ENCODE measurements at regions not wholly inside any gene's neighbourhood (a gene's known extent, or its start where the extent isn't known, plus 50 kb on each side); places are given as distances from the start of the nearest gene placed in this dataset.

GRCh38 chr9:79120941-79121340 is 450.8 kb upstream of the TLE4 start:
- no peak for TF ChIP-seq POLR2A (IDR thresholded peaks at IDR 0.05)
- TF ChIP-seq CTCF (IDR thresholded peaks at IDR 0.05) = no peak
- no peak for TF ChIP-seq EP300 (IDR thresholded peaks at IDR 0.05)
- H3K27me3 ChIP-seq = no peaks in the 10 kb centered on the region
- H3K4me1 ChIP-seq = no peaks in the 10 kb centered on the region
- no peaks in the 10 kb centered on the region for H3K36me3 ChIP-seq
- H3K27ac ChIP-seq = no peak overlapping the region
- 77 to 82% methylated on average over 2 of the region's 2 CpGs for WGBS, 2 donors
- no peak overlapping the region for H3K4me3 ChIP-seq
- no peak for DNase-seq (ENCODE audit: low spot score in 2 of 2)
- no peaks in the 10 kb centered on the region for H3K9me3 ChIP-seq

- H3K27ac ChIP-seq = no peak overlapping the region
- TF ChIP-seq POLR2A (IDR thresholded peaks at IDR 0.05) (no peak), CTCF (IDR thresholded peaks at IDR 0.05) (no peak), EP300 (IDR thresholded peaks at IDR 0.05) (no peak)
- no peaks in the 10 kb centered on the region for H3K36me3 ChIP-seq
- no peak overlapping the region for H3K4me3 ChIP-seq
- no peak for DNase-seq (ENCODE audit: low spot score in 2 of 2)
- no peaks in the 10 kb centered on the region for H3K27me3 ChIP-seq
- WGBS, 2 donors = 88 to 93% methylated on average over 4 of the region's 4 CpGs
- no peaks in the 10 kb centered on the region for H3K9me3 ChIP-seq
- no peaks in the 10 kb centered on the region for H3K4me1 ChIP-seq
Measured at GRCh38 chr9:79123415-79123814, 448.4 kb upstream of the TLE4 start.

GRCh38 chr9:79127661-79128060 is 444.1 kb upstream of the TLE4 start:
- Histone ChIP-seq H3K4me1 (no peaks in the 10 kb centered on the region), H3K27me3 (no peaks in the 10 kb centered on the region), H3K27ac (no peak overlapping the region), H3K9me3 (no peaks in the 10 kb centered on the region), H3K36me3 (no peaks in the 10 kb centered on the region), H3K4me3 (no peak overlapping the region)
- TF ChIP-seq POLR2A (IDR thresholded peaks at IDR 0.05) (no peak), EP300 (IDR thresholded peaks at IDR 0.05) (no peak), CTCF (IDR thresholded peaks at IDR 0.05) (no peak)
- no peak for DNase-seq (ENCODE audit: low spot score in 2 of 2)
- WGBS, 2 donors = 35 to 38% methylated on average over 4 of the region's 4 CpGs

- DNase-seq (ENCODE audit: low spot score in 2 of 2) = peak in 1 of 2 donors; percentile 71
- Histone ChIP-seq H3K9me3 (no peaks in the 10 kb centered on the region), H3K4me1 (no peaks in the 10 kb centered on the region), H3K27me3 (no peaks in the 10 kb centered on the region), H3K36me3 (no peaks in the 10 kb centered on the region), H3K4me3 (no peak overlapping the region), H3K27ac (no peak overlapping the region)
- 37 to 40% methylated on average over 8 of the region's 8 CpGs for WGBS, 2 donors
- no peak for TF ChIP-seq EP300 (IDR thresholded peaks at IDR 0.05)
- peak; percentile 51 to 72 (median 59) for TF ChIP-seq CTCF (IDR thresholded peaks at IDR 0.05)
Measured at GRCh38 chr9:79129865-79130480, 441.8 kb upstream of the TLE4 start.

- H3K27me3 ChIP-seq = no peaks in the 10 kb centered on the region
- H3K4me1 ChIP-seq = no peaks in the 10 kb centered on the region
- no peak for DNase-seq (ENCODE audit: low spot score in 2 of 2)
- no peak for TF ChIP-seq EP300 (IDR thresholded peaks at IDR 0.05)
- no peak for TF ChIP-seq POLR2A (IDR thresholded peaks at IDR 0.05)
- no peak for TF ChIP-seq CTCF (IDR thresholded peaks at IDR 0.05)
- no peaks in the 10 kb centered on the region for H3K9me3 ChIP-seq
- WGBS, 2 donors = 63 to 72% methylated on average over 2 of the region's 2 CpGs
- H3K4me3 ChIP-seq = no peak overlapping the region
- no peaks in the 10 kb centered on the region for H3K36me3 ChIP-seq
- no peak overlapping the region for H3K27ac ChIP-seq
Measured at GRCh38 chr9:79131246-79131774, 440.5 kb upstream of the TLE4 start.
